Tibial nerve (tissue), 4 donors: ENCODE measurements at regions not wholly inside any gene's neighbourhood (a gene's known extent, or its start where the extent isn't known, plus 50 kb on each side); places are given as distances from the start of the nearest gene placed in this dataset.

Experiments
- CTCF ChIP-seq, 5 experiments: fragments of 200-600 bp in 3 of 5; fragments of 450-650 bp in 2 of 5; sonication (generic) in 3 of 5; IDR thresholded peaks; one replicate each; pipeline ENCODE4 v1.5.1; 2016 to 2019; ENCODE audit warnings: antibody characterized with exemption in 5 of 5, mild to moderate bottlenecking in 3 of 5, moderate library complexity in 2 of 5
- EP300 ChIP-seq, 2 donors: sonication (generic); formaldehyde crosslinking; IDR thresholded peaks; one replicate each; pipeline ENCODE4 v1.6.1; 2017; ENCODE audit warnings: antibody characterized with exemption in 2 of 2, mild to moderate bottlenecking in 1 of 2

DNA sequence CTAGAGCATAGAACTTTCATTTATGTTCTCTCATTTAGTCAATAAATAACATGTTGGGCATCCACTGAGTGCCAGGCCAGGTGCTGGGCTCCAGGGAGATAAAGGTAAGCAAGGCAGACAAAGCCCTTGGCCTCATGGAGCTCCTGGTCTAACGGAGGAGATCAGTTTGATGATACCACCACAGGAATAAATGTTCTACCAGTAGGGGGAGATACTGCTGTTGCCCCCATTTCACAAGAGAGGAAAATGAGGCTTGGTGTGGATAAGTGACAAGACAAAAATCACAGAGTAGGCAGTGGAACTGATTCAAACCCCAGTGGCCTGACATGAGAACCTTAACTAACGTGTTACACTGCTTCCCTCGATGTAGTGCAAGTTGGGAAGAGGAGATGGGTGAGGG, 80.4 kb upstream of the ERCC4 start:
- no peak for TF ChIP-seq CTCF (IDR thresholded peaks at IDR 0.05)
- no peak for TF ChIP-seq EP300 (IDR thresholded peaks at IDR 0.05)
